ENCODE measurements at regions not wholly inside any gene's neighbourhood (a gene's known extent, or its start where the extent isn't known, plus 50 kb on each side); places are given as distances from the start of the nearest gene placed in this dataset.

GRCh38 chr2:155866477-155866876 is 466.0 kb downstream of the NR4A2 start:
- no peaks in the 10 kb centered on the region for H3K4me1 Mint-ChIP-seq
- no peak for ATAC-seq (ENCODE audit: low read depth in 2 of 2)

DNA sequence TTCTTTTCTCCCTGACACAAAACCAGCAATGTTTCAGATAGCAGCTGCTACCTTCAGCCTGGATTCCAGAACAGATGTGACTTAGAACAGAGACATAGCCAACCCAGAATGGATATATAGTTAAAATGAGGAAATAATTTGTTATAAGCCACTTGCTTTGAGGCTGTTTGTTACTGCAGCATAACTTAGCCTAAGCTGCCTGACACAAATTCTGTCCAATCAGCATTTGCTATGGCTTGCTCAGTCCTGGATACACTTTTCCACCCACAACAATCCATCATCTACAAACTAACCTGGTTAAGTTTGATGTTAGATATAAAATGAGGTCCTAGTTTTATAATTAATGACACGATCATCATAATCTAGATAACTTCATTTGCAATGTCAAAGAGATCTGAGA is 480.4 kb downstream of the NR4A2 start:
- DNase-seq (no peak), ATAC-seq (ENCODE audit: low read depth in 2 of 2) (no peak)
- no peaks in the 10 kb centered on the region for H3K36me3 Mint-ChIP-seq
- no peaks in the 10 kb centered on the region for H3K27me3 Mint-ChIP-seq
- H3K9me3 Mint-ChIP-seq = peaks cover 0 to 9% (median 6%) of the 10 kb centered on the region in 7 donors
- no peak overlapping the region for H3K4me3 Mint-ChIP-seq
- H3K27ac Mint-ChIP-seq = no peak overlapping the region
- no peaks in the 10 kb centered on the region for H3K4me1 Mint-ChIP-seq

More at GRCh38 chr2:155866477-155866876, 466.0 kb downstream of the NR4A2 start:
- H3K27ac Mint-ChIP-seq = no peak overlapping the region
- no peaks in the 10 kb centered on the region for H3K36me3 Mint-ChIP-seq
- H3K27me3 Mint-ChIP-seq = no peaks in the 10 kb centered on the region
- H3K4me3 Mint-ChIP-seq = no peak overlapping the region
- H3K9me3 Mint-ChIP-seq = peaks cover 0 to under 1% (median 0%) of the 10 kb centered on the region in 7 donors
- DNase-seq = no peak

DNA sequence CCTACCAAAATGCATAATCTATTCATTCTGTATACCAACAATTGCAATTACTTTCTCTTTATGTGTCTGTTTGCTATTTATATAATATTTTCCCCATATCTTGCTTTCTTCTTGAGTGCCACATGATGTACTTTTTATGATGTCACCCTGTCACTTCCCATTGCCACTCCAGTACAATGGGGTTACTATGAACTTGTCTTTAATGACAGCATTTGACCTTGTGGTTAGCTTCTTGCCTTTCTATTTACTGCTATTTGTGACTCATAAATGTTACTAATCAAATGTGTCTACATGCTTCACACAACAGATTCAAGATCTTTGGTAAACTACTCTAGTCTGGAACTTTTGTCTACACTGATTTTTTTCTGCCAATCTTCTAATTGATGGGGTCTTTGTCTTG is 486.3 kb downstream of the NR4A2 start:
- H3K4me1 Mint-ChIP-seq = no peaks in the 10 kb centered on the region
- no peak for DNase-seq
- no peak overlapping the region for H3K4me3 Mint-ChIP-seq
- ATAC-seq (ENCODE audit: low read depth in 2 of 2) = no peak
- peaks cover 0 to 14% (median 4%) of the 10 kb centered on the region in 7 donors for H3K9me3 Mint-ChIP-seq
- H3K27ac Mint-ChIP-seq = no peak overlapping the region
- H3K27me3 Mint-ChIP-seq = no peaks in the 10 kb centered on the region
- H3K36me3 Mint-ChIP-seq = no peaks in the 10 kb centered on the region

- Mint-ChIP-seq H3K27me3 (no peaks in the 10 kb centered on the region), H3K36me3 (no peaks in the 10 kb centered on the region), H3K4me3 (no peak overlapping the region), H3K27ac (no peak overlapping the region), H3K4me1 (no peaks in the 10 kb centered on the region), H3K9me3 (peaks cover 0 to 14% (median 4%) of the 10 kb centered on the region in 7 donors)
- ATAC-seq (ENCODE audit: low read depth in 2 of 2) (no peak), DNase-seq (no peak)
These were observed 488.1 kb downstream of the NR4A2 start for GRCh38 chr2:155844461-155844860.

DNA sequence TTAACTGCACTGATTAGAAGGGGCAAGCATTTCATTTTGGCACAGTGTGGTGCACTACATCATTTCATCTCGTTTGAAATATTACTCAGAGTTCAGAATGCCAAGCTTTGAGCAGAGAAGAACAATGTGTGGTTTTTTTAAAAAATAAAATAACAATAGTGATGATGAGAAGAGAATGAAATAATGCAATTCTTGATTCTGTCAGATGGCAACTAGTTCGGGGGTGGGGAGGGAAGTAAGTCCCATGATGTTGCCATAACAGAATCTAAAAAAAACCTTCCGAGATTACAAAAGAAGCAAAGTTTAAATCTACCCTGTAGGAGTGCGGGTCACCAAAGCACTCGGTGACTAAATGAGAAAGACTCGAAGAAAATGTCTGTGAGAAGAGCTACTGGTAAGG is 490.4 kb downstream of the NR4A2 start:
- no peak overlapping the region for H3K4me3 Mint-ChIP-seq
- ATAC-seq (ENCODE audit: low read depth in 2 of 2) (no peak), DNase-seq (no peak)
- no peak overlapping the region for H3K27ac Mint-ChIP-seq
- no peaks in the 10 kb centered on the region for H3K36me3 Mint-ChIP-seq
- no peaks in the 10 kb centered on the region for H3K4me1 Mint-ChIP-seq
- peaks cover 0 to 4% (median 2%) of the 10 kb centered on the region in 7 donors for H3K9me3 Mint-ChIP-seq
- H3K27me3 Mint-ChIP-seq = no peaks in the 10 kb centered on the region

- Mint-ChIP-seq H3K9me3 (peaks cover 0 to 3% (median 0%) of the 10 kb centered on the region in 7 donors), H3K27me3 (no peaks in the 10 kb centered on the region), H3K4me1 (no peaks in the 10 kb centered on the region), H3K27ac (no peak overlapping the region), H3K4me3 (no peak overlapping the region), H3K36me3 (no peaks in the 10 kb centered on the region)
- ATAC-seq (ENCODE audit: low read depth in 2 of 2) (no peak), DNase-seq (no peak)
These were observed 491.1 kb downstream of the NR4A2 start for GRCh38 chr2:155841442-155841841.

DNA sequence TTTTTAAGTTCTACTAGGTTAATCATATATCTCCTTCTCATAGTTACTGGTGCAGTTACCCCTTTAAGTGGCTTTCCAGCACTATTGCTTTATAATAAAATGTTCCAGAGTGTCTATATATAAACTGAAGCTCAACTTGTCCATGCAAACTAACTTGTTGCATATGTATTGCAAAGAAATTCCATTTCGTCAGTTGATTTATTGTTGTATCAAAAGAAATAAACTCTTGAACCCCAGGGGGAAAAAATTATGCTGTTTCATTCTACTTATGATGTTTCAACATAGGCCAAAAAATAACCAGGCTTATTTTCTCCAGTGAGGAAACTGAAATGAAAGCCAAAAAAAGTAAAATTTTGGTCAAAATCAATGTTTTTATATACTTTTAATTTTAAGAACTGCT is 491.9 kb downstream of the NR4A2 start:
- Mint-ChIP-seq H3K4me3 (no peak overlapping the region), H3K9me3 (peaks cover 0 to 3% (median 0%) of the 10 kb centered on the region in 7 donors), H3K36me3 (no peaks in the 10 kb centered on the region), H3K4me1 (no peaks in the 10 kb centered on the region), H3K27me3 (no peaks in the 10 kb centered on the region), H3K27ac (no peak overlapping the region)
- no peak for ATAC-seq (ENCODE audit: low read depth in 2 of 2)
- no peak for DNase-seq

DNA sequence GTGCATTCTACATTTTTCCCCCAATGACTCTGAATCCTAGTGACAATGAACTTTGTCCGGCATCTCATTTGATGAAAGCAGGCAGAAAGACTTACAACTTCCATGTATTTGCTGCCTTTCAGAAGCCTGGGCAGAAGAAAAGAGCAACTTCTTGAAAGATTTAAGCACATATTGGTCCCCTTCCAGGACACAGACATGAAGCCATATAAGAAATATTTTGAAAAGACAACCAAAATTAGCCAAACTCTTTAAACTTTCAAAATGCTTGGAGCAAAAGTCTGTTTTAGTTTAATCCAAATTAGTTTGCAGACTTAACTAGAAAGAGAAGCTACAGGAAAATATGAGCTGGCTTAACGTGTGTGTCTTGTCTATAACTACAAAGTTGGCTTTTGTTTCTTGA is 492.5 kb downstream of the NR4A2 start:
- DNase-seq (no peak), ATAC-seq (ENCODE audit: low read depth in 2 of 2) (no peak)
- H3K4me3 Mint-ChIP-seq = no peak overlapping the region
- no peaks in the 10 kb centered on the region for H3K4me1 Mint-ChIP-seq
- H3K36me3 Mint-ChIP-seq = no peaks in the 10 kb centered on the region
- no peak overlapping the region for H3K27ac Mint-ChIP-seq
- peaks cover 0 to 3% (median 0%) of the 10 kb centered on the region in 7 donors for H3K9me3 Mint-ChIP-seq
- no peaks in the 10 kb centered on the region for H3K27me3 Mint-ChIP-seq

GRCh38 chr2:155839436-155839835 is 493.1 kb downstream of the NR4A2 start:
- DNase-seq (no peak), ATAC-seq (ENCODE audit: low read depth in 2 of 2) (no peak)
- H3K27me3 Mint-ChIP-seq = no peaks in the 10 kb centered on the region
- H3K9me3 Mint-ChIP-seq = peaks cover 0 to 3% (median 0%) of the 10 kb centered on the region in 7 donors
- no peaks in the 10 kb centered on the region for H3K4me1 Mint-ChIP-seq
- no peak overlapping the region for H3K4me3 Mint-ChIP-seq
- H3K36me3 Mint-ChIP-seq = no peaks in the 10 kb centered on the region
- no peak overlapping the region for H3K27ac Mint-ChIP-seq

GRCh38 chr2:155836439-155836838 is 496.1 kb downstream of the NR4A2 start:
- H3K36me3 Mint-ChIP-seq = no peaks in the 10 kb centered on the region
- H3K4me1 Mint-ChIP-seq = no peaks in the 10 kb centered on the region
- ATAC-seq (ENCODE audit: low read depth in 2 of 2) (no peak), DNase-seq (no peak)
- H3K9me3 Mint-ChIP-seq = peaks cover 0 to 3% (median 0%) of the 10 kb centered on the region in 7 donors
- no peak overlapping the region for H3K27ac Mint-ChIP-seq
- H3K27me3 Mint-ChIP-seq = no peaks in the 10 kb centered on the region
- H3K4me3 Mint-ChIP-seq = no peak overlapping the region

DNA sequence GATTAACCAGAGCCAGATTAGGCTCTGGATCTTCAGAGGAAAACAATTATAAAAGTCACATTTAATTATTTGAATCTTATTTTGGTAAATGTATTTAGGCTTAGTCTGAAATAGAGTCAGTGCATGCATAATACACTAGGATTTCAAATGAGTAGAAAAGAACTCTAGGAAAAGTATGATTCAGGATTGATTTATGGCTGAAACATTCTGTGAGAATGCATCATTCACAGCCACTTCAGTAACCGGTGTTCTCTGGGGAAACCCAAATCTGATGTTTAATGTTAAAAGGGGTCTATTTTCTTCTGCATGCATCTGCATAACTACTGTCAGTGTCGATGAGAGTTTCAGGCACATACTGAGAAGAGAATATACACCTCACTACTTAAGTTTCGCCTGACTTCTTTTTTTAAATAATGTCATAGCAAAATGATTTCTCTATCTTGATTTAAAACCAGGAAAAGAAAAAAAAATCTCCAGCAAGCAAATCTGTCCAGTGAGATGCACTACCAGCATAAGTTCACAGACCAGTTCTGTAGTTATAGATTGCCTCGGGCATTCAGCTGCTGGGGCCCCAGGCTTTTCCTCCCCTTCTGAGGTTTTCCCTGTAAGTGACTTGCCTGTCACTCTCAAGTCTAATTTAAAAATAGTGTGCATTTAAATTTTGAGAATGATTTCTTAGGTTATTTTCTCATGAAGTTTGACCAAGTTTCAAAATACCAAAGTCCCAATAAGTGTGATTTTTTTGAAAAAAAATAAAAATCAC is 501.5 kb downstream of the NR4A2 start:
- DNase-seq (no peak), ATAC-seq (ENCODE audit: low read depth in 2 of 2) (no peak)
- no peaks in the 10 kb centered on the region for H3K9me3 Mint-ChIP-seq
- no peaks in the 10 kb centered on the region for H3K36me3 Mint-ChIP-seq
- H3K27me3 Mint-ChIP-seq = no peaks in the 10 kb centered on the region
- H3K4me1 Mint-ChIP-seq = no peaks in the 10 kb centered on the region
- H3K27ac Mint-ChIP-seq = no peak overlapping the region
- no peak overlapping the region for H3K4me3 Mint-ChIP-seq

DNA sequence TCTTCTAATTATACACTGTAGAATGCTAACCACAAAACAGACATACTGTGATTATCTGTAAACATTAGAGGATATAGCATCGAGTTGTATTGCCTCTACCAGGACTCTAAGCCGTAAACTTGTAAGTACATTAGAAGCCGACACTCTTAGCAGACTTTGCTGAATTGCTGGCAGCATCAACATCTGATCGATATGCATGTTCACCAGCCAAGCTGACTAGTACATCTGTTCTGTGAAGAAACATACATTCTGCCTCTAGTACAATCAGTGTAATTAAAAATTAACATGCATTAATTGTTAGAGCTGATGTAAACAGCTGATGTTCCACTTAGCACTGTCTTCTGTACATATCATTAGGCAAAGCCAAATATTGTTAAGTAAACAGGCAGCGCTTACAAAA is 502.2 kb downstream of the NR4A2 start:
- Mint-ChIP-seq H3K4me3 (no peak overlapping the region), H3K27ac (no peak overlapping the region), H3K9me3 (peaks cover 0 to 1% (median 0%) of the 10 kb centered on the region in 7 donors), H3K36me3 (no peaks in the 10 kb centered on the region), H3K27me3 (no peaks in the 10 kb centered on the region), H3K4me1 (no peaks in the 10 kb centered on the region)
- no peak for ATAC-seq (ENCODE audit: low read depth in 2 of 2)
- DNase-seq = no peak

- Mint-ChIP-seq H3K9me3 (peaks cover 0 to 1% (median 0%) of the 10 kb centered on the region in 7 donors), H3K27ac (peak overlapping the region in 1 of 6 donors; percentile 27), H3K4me3 (no peak overlapping the region), H3K36me3 (no peaks in the 10 kb centered on the region), H3K27me3 (no peaks in the 10 kb centered on the region), H3K4me1 (no peaks in the 10 kb centered on the region)
- ATAC-seq (ENCODE audit: low read depth in 2 of 2) = no peak
- no peak for DNase-seq
These were observed 506.6 kb downstream of the NR4A2 start for GRCh38 chr2:155825876-155826275.

DNA sequence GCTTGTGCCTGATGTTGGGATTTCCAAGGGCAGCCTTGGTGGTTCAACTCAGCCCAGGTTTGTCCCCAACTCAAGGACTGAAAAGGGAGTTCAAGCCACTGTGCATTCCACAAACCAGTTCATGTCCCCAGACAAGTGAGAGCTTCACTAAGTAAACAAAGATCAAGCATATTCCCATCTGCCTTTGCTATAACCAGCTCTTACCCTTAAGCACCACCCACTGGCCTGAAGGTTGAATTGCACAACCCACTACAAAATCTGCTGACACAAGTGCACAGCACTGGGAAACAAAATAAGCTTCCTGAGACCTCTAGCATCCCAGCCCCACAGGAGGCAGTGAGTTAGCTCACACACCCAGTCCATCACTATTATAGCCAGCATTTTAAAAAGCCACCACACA is 516.7 kb downstream of the NR4A2 start:
- ATAC-seq (ENCODE audit: low read depth in 2 of 2) (no peak), DNase-seq (no peak)
- Mint-ChIP-seq H3K4me3 (no peak overlapping the region), H3K27me3 (no peaks in the 10 kb centered on the region), H3K27ac (no peak overlapping the region), H3K36me3 (peaks cover 0 to 6% of the 10 kb centered on the region in 2 donors), H3K4me1 (no peaks in the 10 kb centered on the region), H3K9me3 (peaks cover 0 to 13% (median 7%) of the 10 kb centered on the region in 7 donors)

Measured in naive B cell (primary cell).